ENCODE measurements at regions not wholly inside any gene's neighbourhood (a gene's known extent, or its start where the extent isn't known, plus 50 kb on each side); places are given as distances from the start of the nearest gene placed in this dataset.

GRCh38 chr5:124692950-124693349 is 53.5 kb downstream of the ZNF608 start:
- TF ChIP-seq POLR2A (IDR thresholded peaks at IDR 0.05; ENCODE audit: low read depth, low read length), result no peak
- DNase-seq (ENCODE audit: insufficient read length, low spot score), result no peak
- no peak for FAIRE-seq

- FAIRE-seq (no peak), DNase-seq (ENCODE audit: insufficient read length, low spot score) (no peak)
- TF ChIP-seq POLR2A (IDR thresholded peaks at IDR 0.05; ENCODE audit: low read depth, low read length), result no peak
Measured at GRCh38 chr5:124692324-124692723, 54.1 kb downstream of the ZNF608 start.

GRCh38 chr5:124689653-124690052 is 56.8 kb downstream of the ZNF608 start:
- no peak for TF ChIP-seq POLR2A (IDR thresholded peaks at IDR 0.05; ENCODE audit: low read depth, low read length)
- no peak for DNase-seq (ENCODE audit: insufficient read length, low spot score)
- no peak for FAIRE-seq

- no peak for TF ChIP-seq POLR2A (IDR thresholded peaks at IDR 0.05; ENCODE audit: low read depth, low read length)
- FAIRE-seq (no peak), DNase-seq (ENCODE audit: insufficient read length, low spot score) (no peak)
Measured at GRCh38 chr5:124686239-124687004, 60.0 kb downstream of the ZNF608 start.

- TF ChIP-seq POLR2A (IDR thresholded peaks at IDR 0.05; ENCODE audit: low read depth, low read length), result no peak
- no peak for FAIRE-seq
- DNase-seq (ENCODE audit: insufficient read length, low spot score), result no peak
Measured at GRCh38 chr5:124685404-124685930, 61.0 kb downstream of the ZNF608 start.

- FAIRE-seq, result no peak
- no peak for TF ChIP-seq POLR2A (IDR thresholded peaks at IDR 0.05; ENCODE audit: low read depth, low read length)
- no peak for DNase-seq (ENCODE audit: insufficient read length, low spot score)
Measured at GRCh38 chr5:124683917-124684555, 62.4 kb downstream of the ZNF608 start.

- FAIRE-seq (no peak), DNase-seq (ENCODE audit: insufficient read length, low spot score) (no peak)
- TF ChIP-seq POLR2A (IDR thresholded peaks at IDR 0.05; ENCODE audit: low read depth, low read length), result no peak
Measured at GRCh38 chr5:124679578-124680199, 66.8 kb downstream of the ZNF608 start.

GRCh38 chr5:124678922-124679519 is 67.4 kb downstream of the ZNF608 start:
- no peak for FAIRE-seq
- TF ChIP-seq POLR2A (IDR thresholded peaks at IDR 0.05; ENCODE audit: low read depth, low read length), result no peak
- DNase-seq (ENCODE audit: insufficient read length, low spot score), result no peak

GRCh38 chr5:124678468-124678867 is 68.0 kb downstream of the ZNF608 start:
- no peak for DNase-seq (ENCODE audit: insufficient read length, low spot score)

GRCh38 chr5:124677374-124678351 is 68.8 kb downstream of the ZNF608 start:
- TF ChIP-seq POLR2A (IDR thresholded peaks at IDR 0.05; ENCODE audit: low read depth, low read length), result no peak
- no peak for DNase-seq (ENCODE audit: insufficient read length, low spot score)
- no peak for FAIRE-seq

More at GRCh38 chr5:124678468-124678867, 68.0 kb downstream of the ZNF608 start:
- no peak for FAIRE-seq
- TF ChIP-seq POLR2A (IDR thresholded peaks at IDR 0.05; ENCODE audit: low read depth, low read length), result no peak

GRCh38 chr5:124675931-124676846 is 70.2 kb downstream of the ZNF608 start:
- TF ChIP-seq POLR2A (IDR thresholded peaks at IDR 0.05; ENCODE audit: low read depth, low read length), result no peak
- DNase-seq (ENCODE audit: insufficient read length, low spot score), result no peak
- no peak for FAIRE-seq

GRCh38 chr5:124671193-124671592 is 75.2 kb downstream of the ZNF608 start:
- FAIRE-seq (no peak), DNase-seq (ENCODE audit: insufficient read length, low spot score) (no peak)
- TF ChIP-seq POLR2A (IDR thresholded peaks at IDR 0.05; ENCODE audit: low read depth, low read length), result no peak
